Neural cell (in vitro differentiated cells): ENCODE measurements at regions not wholly inside any gene's neighbourhood (a gene's known extent, or its start where the extent isn't known, plus 50 kb on each side); places are given as distances from the start of the nearest gene placed in this dataset.
"Not testable (repeated sequence)": the region's sequence is repeated elsewhere in the genome, so short reads cannot be mapped to it uniquely, and the experiment has no call there.

Experiments used
- H2AFZ ChIP-seq: fragments of 200-600, 300-800 bp; sonication (generic), shearing (Covaris generic); 2 replicates; pipeline ENCODE4 v1.6.0; 2014; ENCODE audit warnings: low read depth, mild to moderate bottlenecking, antibody characterized with exemption, low read length, moderate library complexity
- H3F3A ChIP-seq: fragments of 200-600 bp; shearing (Covaris generic); 2 replicates; pipeline ENCODE4 v1.6.1; 2016; ENCODE audit warnings: mild to moderate bottlenecking, moderate library complexity, mixed read lengths, antibody characterized with exemption, low read length; ENCODE audit not compliant: insufficient read depth, poor library complexity, severe bottlenecking
- H3K27ac ChIP-seq: fragments of 200-600, 300-800 bp; sonication (generic), shearing (Covaris generic); 2 replicates; pipeline ENCODE4 v1.5.1; 2014; ENCODE audit warnings: mild to moderate bottlenecking, low read length, moderate library complexity
- H3K27me3 ChIP-seq: fragments of 300-800, 200-600 bp; sonication (generic), shearing (Covaris generic); 2 replicates; pipeline ENCODE4 v1.6.0; 2014; ENCODE audit warnings: mild to moderate bottlenecking, low read depth, low read length, moderate library complexity; ENCODE audit not compliant: insufficient read depth
- H3K36me3 ChIP-seq: fragments of 300-800, 200-600 bp; sonication (generic), shearing (Covaris generic); 2 replicates; pipeline ENCODE4 v1.5.1; 2014; ENCODE audit warnings: mild to moderate bottlenecking, antibody characterized with exemption, low read length, moderate library complexity; ENCODE audit not compliant: insufficient read depth
- H3K4me2 ChIP-seq: fragments of 300-800, 200-600 bp; sonication (generic), shearing (Covaris generic); 2 replicates; pipeline ENCODE4 v1.6.0; 2014; ENCODE audit warnings: mild to moderate bottlenecking, low read length
- H3K4me3 ChIP-seq: fragments of 300-800, 200-600 bp; sonication (generic), shearing (Covaris generic); 2 replicates; pipeline ENCODE4 v1.5.1; 2014; ENCODE audit warnings: mild to moderate bottlenecking, low read length, moderate library complexity
- H3K79me2 ChIP-seq: fragments of 200-600 bp; shearing (Covaris generic); replicated peaks from 2 replicates; pipeline ENCODE4 v1.6.0; 2014; ENCODE audit warnings: mild to moderate bottlenecking, low read length, moderate library complexity; ENCODE audit not compliant: insufficient read depth
- H3K9ac ChIP-seq: fragments of 300-800, 200-600 bp; sonication (generic), shearing (Covaris generic); 2 replicates; pipeline ENCODE4 v1.6.1; 2016; ENCODE audit warnings: mild to moderate bottlenecking, low read length, mixed read lengths
- H3K9me2 ChIP-seq: fragments of 200-600 bp; shearing (Covaris generic); 2 replicates; pipeline ENCODE4 v1.6.1; 2016; ENCODE audit warnings: mild to moderate bottlenecking, low read length, mixed read lengths; ENCODE audit not compliant: insufficient read depth
- H3K9me3 ChIP-seq: fragments of 200-600, 300-800 bp; sonication (generic), shearing (Covaris generic); 2 replicates; pipeline ENCODE4 v1.6.1; 2016; ENCODE audit warnings: mild to moderate bottlenecking, mixed run types, low read length, moderate library complexity, mixed read lengths
- H4K20me1 ChIP-seq: fragments of 200-600 bp; shearing (Covaris generic); 2 replicates; pipeline ENCODE4 v1.6.1; 2016; ENCODE audit warnings: mild to moderate bottlenecking, mixed run types; ENCODE audit not compliant: insufficient read depth
- CTCF ChIP-seq: fragments of 450-650 bp; IDR thresholded peaks from 2 replicates; pipeline ENCODE4 v1.5.1; 2014; ENCODE audit warnings: antibody characterized with exemption, mild to moderate bottlenecking, moderate library complexity; ENCODE audit not compliant: poor library complexity, severe bottlenecking
- EZH2 ChIP-seq: fragments of 200-600, 300-800 bp; shearing (Covaris generic), sonication (generic); IDR thresholded peaks from 2 replicates; pipeline ENCODE4 v1.6.1; 2014; ENCODE audit warnings: antibody characterized with exemption, low read length, borderline replicate concordance, mild to moderate bottlenecking; ENCODE audit not compliant: insufficient read depth, poor library complexity, severe bottlenecking
- MXI1 ChIP-seq: fragments of 450-650 bp; conservative IDR thresholded peaks from 2 replicates; pipeline ENCODE4 v1.6.1; 2014; ENCODE audit warnings: antibody characterized with exemption, mild to moderate bottlenecking; ENCODE audit not compliant: poor library complexity, severe bottlenecking
- TAF1 ChIP-seq: IDR thresholded peaks from 2 replicates; pipeline ENCODE4 v1.6.1; 2012; ENCODE audit warnings: low read depth

GRCh38 chr19:37309834-37310575, 60.9 kb upstream of the ZNF527 start:
- no peaks in the 10 kb centered on the region for H3K79me2 ChIP-seq
- no peaks in the 10 kb centered on the region for H3K27me3 ChIP-seq
- no peak overlapping the region for H2AFZ ChIP-seq
- H3K9me3 ChIP-seq: no peaks in the 10 kb centered on the region
- no peaks in the 10 kb centered on the region for H3K9me2 ChIP-seq
- H3K36me3 ChIP-seq: no peaks in the 10 kb centered on the region
- no peak overlapping the region for H3K4me3 ChIP-seq
- no peak overlapping the region for H3K27ac ChIP-seq
- H3K4me2 ChIP-seq: no peak overlapping the region
- TF ChIP-seq TAF1: no peak
- TF ChIP-seq CTCF: peak; percentile 46
- H3F3A ChIP-seq: no peaks in the 10 kb centered on the region
- no peak overlapping the region for H3K9ac ChIP-seq
- H4K20me1 ChIP-seq: no peaks in the 10 kb centered on the region

DNA sequence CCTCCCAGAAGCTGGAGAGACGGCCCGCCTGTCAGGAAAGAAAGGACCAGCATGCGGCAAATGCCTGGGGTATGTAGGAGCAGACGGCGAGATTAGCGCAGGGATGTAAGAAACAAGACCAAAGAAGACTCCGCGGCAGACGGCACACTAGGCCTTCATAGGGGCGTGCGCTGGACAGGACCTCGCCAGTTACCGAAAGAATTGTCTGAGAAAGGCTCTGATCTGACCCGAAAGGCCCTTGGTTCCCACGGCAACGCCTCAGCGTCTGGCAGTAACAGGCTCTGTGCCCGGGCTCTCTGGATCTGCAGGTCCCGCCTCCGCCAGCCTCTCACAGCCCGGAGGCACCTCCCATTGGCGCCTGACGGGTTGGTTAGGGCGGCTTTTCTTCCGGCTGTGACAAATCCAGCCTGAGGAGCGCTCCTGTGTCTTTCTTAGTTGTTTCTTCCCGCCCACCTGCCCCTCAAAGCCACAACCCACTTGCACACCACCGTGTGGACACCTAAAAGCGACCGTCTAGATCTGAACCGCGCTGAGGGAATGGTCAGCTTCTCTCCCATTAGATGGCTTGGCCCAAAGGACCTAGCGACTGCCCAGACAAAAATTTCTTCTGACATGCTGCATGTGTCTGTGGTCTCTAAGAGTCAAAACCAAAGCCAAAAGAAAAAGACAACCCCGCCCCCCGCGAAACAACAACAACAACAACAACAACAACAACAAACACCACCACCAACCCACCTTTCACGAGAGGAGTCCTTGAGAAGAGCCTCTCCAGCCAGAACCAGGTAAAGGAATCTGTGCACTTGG, 58.2 kb upstream of the ZNF527 start:
- not testable (repeated sequence) for H3K27me3 ChIP-seq, H3K9me2 ChIP-seq, H2AFZ ChIP-seq, H3K79me2 ChIP-seq, H3K4me2 ChIP-seq, H3K9me3 ChIP-seq, H3F3A ChIP-seq, H4K20me1 ChIP-seq, H3K36me3 ChIP-seq
- TF ChIP-seq MXI1: peak; percentile 67
- TF ChIP-seq CTCF: peak; percentile 27
- Histone ChIP-seq H3K9ac (peak overlapping the region; percentile 51), H3K27ac (peak overlapping the region; percentile 20), H3K4me3 (peak overlapping the region; percentile 58)

GRCh38 chr19:37313335-37313627, 57.6 kb upstream of the ZNF527 start:
- Histone ChIP-seq H3K4me2 (no peak overlapping the region), H3K27ac (no peak overlapping the region)
- TF ChIP-seq EZH2: no peak
- TF ChIP-seq MXI1: no peak

More at GRCh38 chr19:37313335-37313627, 57.6 kb upstream of the ZNF527 start:
- Histone ChIP-seq H4K20me1 (no peaks in the 10 kb centered on the region), H3K79me2 (peaks cover 5% of the 10 kb centered on the region), H3K4me3 (peak overlapping the region; percentile 58), H3K36me3 (no peaks in the 10 kb centered on the region), H3K9me2 (no peaks in the 10 kb centered on the region), H3K9ac (no peak overlapping the region), H3K27me3 (no peaks in the 10 kb centered on the region), H2AFZ (no peak overlapping the region), H3F3A (no peaks in the 10 kb centered on the region), H3K9me3 (no peaks in the 10 kb centered on the region)
